ENCODE measurements at regions not wholly inside any gene's neighbourhood (a gene's known extent, or its start where the extent isn't known, plus 50 kb on each side); places are given as distances from the start of the nearest gene placed in this dataset.
A peak's percentile ranks its signal among the peaks of the same experiment; 100 is the strongest.

DNA sequence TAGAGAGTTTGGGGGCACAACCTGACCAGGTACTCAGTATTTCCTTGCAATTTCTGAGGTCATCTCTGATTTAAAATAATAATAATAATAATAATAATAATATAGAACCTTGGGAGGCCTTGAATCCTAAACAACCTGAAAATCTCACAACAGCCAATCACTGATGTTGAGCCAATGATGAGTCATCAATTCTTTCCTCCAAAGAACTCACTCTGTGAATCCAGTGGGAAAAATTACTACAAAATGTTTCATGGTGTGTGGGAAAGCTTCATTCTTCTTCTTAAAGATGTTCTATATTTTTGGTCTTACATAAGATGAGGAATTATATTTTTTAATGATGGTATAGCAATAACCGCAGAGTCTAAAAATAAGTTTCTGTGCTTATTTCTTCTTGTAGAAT, 594.6 kb downstream of the EFNB2 start:
- H3K27me3 Mint-ChIP-seq (ENCODE audit: insufficient read depth) = peaks cover 7% of the 10 kb centered on the region
- peaks cover 14% of the 10 kb centered on the region; the same call in 1 of the 2 replicates for H3K4me1 Mint-ChIP-seq (ENCODE audit: low read depth)
- TF ChIP-seq CTCF (IDR thresholded peaks at IDR 0.05) = no peak
- H3K4me3 Mint-ChIP-seq = no peak overlapping the region
- H3K27ac Mint-ChIP-seq = no peak overlapping the region
- peaks cover 5% of the 10 kb centered on the region; the same call in 1 of the 2 replicates for H3K36me3 Mint-ChIP-seq (ENCODE audit: low read depth)
- H3K9me3 Mint-ChIP-seq = no peaks in the 10 kb centered on the region; the same call in 1 of the 2 replicates
- no peak for DNase-seq

DNA sequence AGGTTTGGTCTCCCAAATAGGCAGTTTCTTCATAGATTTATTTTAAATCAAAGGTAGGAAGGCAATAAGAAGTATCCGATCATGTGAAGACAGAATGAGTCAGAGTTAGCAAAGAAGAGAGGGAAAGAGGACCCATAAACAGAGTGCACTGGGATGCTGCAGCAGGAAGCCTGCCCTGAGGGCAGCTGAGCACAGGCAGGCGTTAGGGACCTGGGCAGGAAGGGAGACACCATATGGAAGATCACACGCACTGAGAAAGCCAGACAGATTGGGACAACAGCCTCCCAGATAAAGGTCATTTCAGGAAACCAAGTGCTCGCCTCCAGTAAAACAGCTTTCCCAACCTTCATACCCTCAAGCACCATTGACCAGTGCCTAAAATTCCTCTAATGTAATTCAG, 598.0 kb downstream of the EFNB2 start:
- peaks cover 5% of the 10 kb centered on the region; the same call in 1 of the 2 replicates for H3K36me3 Mint-ChIP-seq (ENCODE audit: low read depth)
- peaks cover 5% of the 10 kb centered on the region for H3K27me3 Mint-ChIP-seq (ENCODE audit: insufficient read depth)
- no peak for DNase-seq
- H3K4me1 Mint-ChIP-seq (ENCODE audit: low read depth) = peaks cover 14% of the 10 kb centered on the region; the same call in 1 of the 2 replicates
- TF ChIP-seq CTCF (IDR thresholded peaks at IDR 0.05) = no peak
- H3K27ac Mint-ChIP-seq = no peak overlapping the region
- H3K9me3 Mint-ChIP-seq = no peaks in the 10 kb centered on the region; the same call in 1 of the 2 replicates
- H3K4me3 Mint-ChIP-seq = no peak overlapping the region; the same call in 1 of the 2 replicates

- no peak overlapping the region; the same call in 1 of the 2 replicates for H3K27ac Mint-ChIP-seq
- peaks cover 5% of the 10 kb centered on the region for H3K27me3 Mint-ChIP-seq (ENCODE audit: insufficient read depth)
- H3K9me3 Mint-ChIP-seq = no peaks in the 10 kb centered on the region; the same call in 1 of the 2 replicates
- peaks cover 5% of the 10 kb centered on the region; the same call in 1 of the 2 replicates for H3K36me3 Mint-ChIP-seq (ENCODE audit: low read depth)
- H3K4me3 Mint-ChIP-seq = peak overlapping the region; percentile 30; the same call in 1 of the 2 replicates
- peaks cover 14% of the 10 kb centered on the region; the same call in 1 of the 2 replicates for H3K4me1 Mint-ChIP-seq (ENCODE audit: low read depth)
- no peak for TF ChIP-seq CTCF (IDR thresholded peaks at IDR 0.05)
- no peak for DNase-seq
These were observed 598.6 kb downstream of the EFNB2 start for GRCh38 chr13:105936816-105937215.

- H3K9me3 Mint-ChIP-seq = no peaks in the 10 kb centered on the region
- no peak overlapping the region for H3K4me3 Mint-ChIP-seq
- H3K27ac Mint-ChIP-seq = no peak overlapping the region
- no peak for DNase-seq
- no peak for TF ChIP-seq CTCF (IDR thresholded peaks at IDR 0.05)
- no peaks in the 10 kb centered on the region for H3K36me3 Mint-ChIP-seq (ENCODE audit: low read depth)
- no peaks in the 10 kb centered on the region for H3K27me3 Mint-ChIP-seq (ENCODE audit: insufficient read depth)
- peaks cover 21% of the 10 kb centered on the region; the same call in 1 of the 2 replicates for H3K4me1 Mint-ChIP-seq (ENCODE audit: low read depth)
These were observed 606.0 kb downstream of the EFNB2 start for GRCh38 chr13:105929505-105929904.

DNA sequence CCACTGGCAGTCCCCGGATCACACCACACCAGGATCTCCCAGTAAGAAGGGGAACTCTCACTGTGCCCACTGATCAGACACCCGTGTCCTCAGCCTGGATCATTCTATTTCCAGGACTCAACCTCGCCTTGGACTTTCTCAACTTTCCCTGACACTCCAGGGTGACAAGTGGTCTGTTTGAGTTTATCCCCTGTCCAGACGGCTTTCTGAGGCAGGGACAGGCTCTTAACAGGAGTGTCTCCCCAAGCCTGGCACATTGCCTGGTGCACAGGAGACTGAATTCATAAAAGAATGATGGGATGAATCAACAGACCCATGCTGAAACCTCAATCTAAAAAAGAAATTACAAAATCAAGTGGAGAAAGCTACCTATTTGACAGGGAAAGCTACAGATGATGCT, 606.6 kb downstream of the EFNB2 start:
- Mint-ChIP-seq H3K27me3 (ENCODE audit: insufficient read depth) (no peaks in the 10 kb centered on the region), H3K27ac (no peak overlapping the region), H3K4me1 (ENCODE audit: low read depth) (peaks cover 21% of the 10 kb centered on the region; the same call in 1 of the 2 replicates), H3K4me3 (no peak overlapping the region), H3K9me3 (no peaks in the 10 kb centered on the region), H3K36me3 (ENCODE audit: low read depth) (no peaks in the 10 kb centered on the region)
- no peak for TF ChIP-seq CTCF (IDR thresholded peaks at IDR 0.05)
- no peak for DNase-seq
